ENCODE measurements at regions not wholly inside any gene's neighbourhood (a gene's known extent, or its start where the extent isn't known, plus 50 kb on each side); places are given as distances from the start of the nearest gene placed in this dataset.

GRCh38 chr14:98167705-98168104 is 1104.3 kb downstream of the BCL11B start:
- TF ChIP-seq ZBTB21 (CRISPR knock-in tag; IDR thresholded peaks at IDR 0.05; ENCODE audit: borderline replicate concordance) (no peak), TCF7 (CRISPR knock-in tag; IDR thresholded peaks at IDR 0.05; ENCODE audit: low read depth) (no peak), ZNF512 (CRISPR knock-in tag; IDR thresholded peaks at IDR 0.05; ENCODE audit: borderline replicate concordance) (no peak), CTCF (IDR thresholded peaks at IDR 0.05) (no peak), MYBL2 (CRISPR knock-in tag; IDR thresholded peaks at IDR 0.05) (no peak), MAX (CRISPR knock-in tag; IDR thresholded peaks at IDR 0.05) (no peak), NR3C1 (CRISPR knock-in tag; conservative IDR thresholded peaks at IDR 0.05; ENCODE audit: low read depth) (no peak), USF2 (CRISPR knock-in tag; IDR thresholded peaks at IDR 0.05) (no peak)

Data from WTC11 (cell line).